ENCODE measurements at regions not wholly inside any gene's neighbourhood (a gene's known extent, or its start where the extent isn't known, plus 50 kb on each side); places are given as distances from the start of the nearest gene placed in this dataset.

DNA sequence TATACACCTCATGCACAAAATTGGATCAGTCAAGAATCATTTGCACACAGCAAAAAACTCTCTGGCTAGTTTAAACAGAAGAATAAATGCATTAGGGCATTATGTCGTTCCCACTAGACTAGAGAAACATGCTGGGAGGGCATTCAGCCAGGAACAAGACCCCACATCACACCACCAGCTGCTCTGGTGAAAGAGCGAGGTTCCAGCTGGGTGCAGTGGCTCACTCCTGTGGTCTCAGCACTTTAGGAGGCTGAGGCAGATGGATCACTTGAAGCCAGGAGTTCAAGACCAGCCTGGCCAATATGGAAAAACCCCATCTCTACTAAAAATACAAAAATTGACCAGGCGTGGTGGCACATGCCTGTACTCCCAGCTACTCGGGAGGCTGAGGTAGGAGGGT lies 52.1 kb upstream of the BACE2 start:
- no peak overlapping the region for H2AFZ ChIP-seq (ENCODE audit: low read length)
- no peaks in the 10 kb centered on the region for H3K9me2 ChIP-seq (replicated peaks; ENCODE audit: low read depth, low read length)
- H3F3A ChIP-seq (ENCODE audit: low read depth), result no peaks in the 10 kb centered on the region
- no peaks in the 10 kb centered on the region for H3K79me2 ChIP-seq (ENCODE audit: insufficient read depth, low read length)
- H3K27me3 ChIP-seq (ENCODE audit: insufficient read depth, low read length, poor library complexity, severe bottlenecking), result peaks cover 9% of the 10 kb centered on the region
- H3K36me3 ChIP-seq (ENCODE audit: insufficient read depth, low read length), result no peaks in the 10 kb centered on the region
- H3K4me2 ChIP-seq (ENCODE audit: low read depth, low read length, poor library complexity, severe bottlenecking), result no peak overlapping the region
- H3K9me3 ChIP-seq (ENCODE audit: insufficient read depth, low read depth, low read length), result no peaks in the 10 kb centered on the region
- no peaks in the 10 kb centered on the region for H4K20me1 ChIP-seq (ENCODE audit: insufficient read depth, low read length, poor library complexity, severe bottlenecking)
- peaks cover 16% of the 10 kb centered on the region for H3K4me1 ChIP-seq (ENCODE audit: insufficient read depth, low read length, poor library complexity, severe bottlenecking)
- no peak overlapping the region for H3K4me3 ChIP-seq (ENCODE audit: low read length, poor library complexity, severe bottlenecking)
- no peak overlapping the region for H3K9ac ChIP-seq (ENCODE audit: low read depth, low read length, poor library complexity, severe bottlenecking)
- TF ChIP-seq, protein P1, sequence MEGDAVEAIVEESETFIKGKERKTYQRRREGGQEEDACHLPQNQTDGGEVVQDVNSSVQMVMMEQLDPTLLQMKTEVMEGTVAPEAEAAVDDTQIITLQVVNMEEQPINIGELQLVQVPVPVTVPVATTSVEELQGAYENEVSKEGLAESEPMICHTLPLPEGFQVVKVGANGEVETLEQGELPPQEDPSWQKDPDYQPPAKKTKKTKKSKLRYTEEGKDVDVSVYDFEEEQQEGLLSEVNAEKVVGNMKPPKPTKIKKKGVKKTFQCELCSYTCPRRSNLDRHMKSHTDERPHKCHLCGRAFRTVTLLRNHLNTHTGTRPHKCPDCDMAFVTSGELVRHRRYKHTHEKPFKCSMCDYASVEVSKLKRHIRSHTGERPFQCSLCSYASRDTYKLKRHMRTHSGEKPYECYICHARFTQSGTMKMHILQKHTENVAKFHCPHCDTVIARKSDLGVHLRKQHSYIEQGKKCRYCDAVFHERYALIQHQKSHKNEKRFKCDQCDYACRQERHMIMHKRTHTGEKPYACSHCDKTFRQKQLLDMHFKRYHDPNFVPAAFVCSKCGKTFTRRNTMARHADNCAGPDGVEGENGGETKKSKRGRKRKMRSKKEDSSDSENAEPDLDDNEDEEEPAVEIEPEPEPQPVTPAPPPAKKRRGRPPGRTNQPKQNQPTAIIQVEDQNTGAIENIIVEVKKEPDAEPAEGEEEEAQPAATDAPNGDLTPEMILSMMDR (conservative IDR thresholded peaks at IDR 0.05; ENCODE audit: low read length), result no peak
- no peak for TF ChIP-seq EZH2phosphoT487 (IDR thresholded peaks at IDR 0.05; ENCODE audit: borderline replicate concordance)
